MCF 10A (cell line): ENCODE measurements at regions not wholly inside any gene's neighbourhood (a gene's known extent, or its start where the extent isn't known, plus 50 kb on each side); places are given as distances from the start of the nearest gene placed in this dataset.

Experiments used
- BruUV-seq: library from RNA; stranded (reverse); fragments of 400-500 nt; replicated peaks from 2 replicates; lab custom pipeline; 2021; lab: Mats Ljungman, UMichigan
- CTCF ChIA-PET: fragments of 300-600 bp; sonication (Branson Sonifier 250); formaldehyde crosslinking; extraction: SDS; loops from one replicate; lab custom pipeline; 2021; ENCODE audit warnings: antibody characterized with exemption, inconsistent platforms; lab: Yijun Ruan, JAX
- POLR2A ChIA-PET: fragments of 300-600, 350-650 bp; sonication (Branson Sonifier 250); formaldehyde crosslinking; extraction: SDS; loops from one replicate; lab custom pipeline; 2020; ENCODE audit warnings: antibody characterized with exemption, inconsistent platforms; lab: Yijun Ruan, JAX
- DNase-seq: peaks from one replicate; pipeline ENCODE4 v3.0.0-alpha.2; 2018; ENCODE audit not compliant: unreplicated experiment
- H3K27ac Mint-ChIP-seq: one replicate; pipeline ENCODE4 v1.8.0; 2022; ENCODE audit warnings: mild to moderate bottlenecking, low read depth, mixed read lengths; ENCODE audit not compliant: unreplicated experiment
- H3K27me3 Mint-ChIP-seq: one replicate; pipeline ENCODE4 v1.8.0; 2022; ENCODE audit warnings: mixed read lengths; ENCODE audit not compliant: insufficient read depth, unreplicated experiment
- H3K36me3 Mint-ChIP-seq: one replicate; pipeline ENCODE4 v1.8.0; 2022; ENCODE audit warnings: mild to moderate bottlenecking, moderate library complexity, mixed read lengths; ENCODE audit not compliant: insufficient read depth, unreplicated experiment
- H3K4me1 Mint-ChIP-seq: one replicate; pipeline ENCODE4 v1.8.0; 2022; ENCODE audit warnings: mixed read lengths; ENCODE audit not compliant: insufficient read depth, unreplicated experiment
- H3K4me3 Mint-ChIP-seq: one replicate; pipeline ENCODE4 v1.8.0; 2022; ENCODE audit warnings: mild to moderate bottlenecking, moderate library complexity, mixed read lengths; ENCODE audit not compliant: unreplicated experiment
- H3K9me3 Mint-ChIP-seq: one replicate; pipeline ENCODE4 v1.8.0; 2022; ENCODE audit warnings: mixed read lengths; ENCODE audit not compliant: unreplicated experiment
- CTCF ChIP-seq: fragments of 200-600 bp; IDR thresholded peaks from one replicate; pipeline ENCODE4 v1.8.0; 2022; ENCODE audit warnings: antibody characterized with exemption, mild to moderate bottlenecking; ENCODE audit not compliant: unreplicated experiment
- intact Hi-C: fragments of 100-400 bp; cut with micrococcal nuclease; formaldehyde crosslinking; loops from 2 replicates; pipeline ENCODE4 v1.14.1; 2022

GRCh38 chr7:112940314-112940732 lies 146.3 kb downstream of the GPR85 start:
- no peaks in the 10 kb centered on the region for H3K9me3 Mint-ChIP-seq

GRCh38 chr7:112939574-112940313 lies 146.9 kb downstream of the GPR85 start:
- intact Hi-C loops: loop anchor here (5.0 kb wide), 2 partner anchors 48 to 348 kb away; no protein-coding TSS in a partner anchor
- ChIA-PET CTCF (interaction anchor here (1.2 to 1.4 kb wide), 2 partner anchors 40 to 986 kb away, joined by 3 to 5 read pairs; no protein-coding TSS in a partner anchor), POLR2A (interaction anchor here (0.7 to 2.0 kb wide), 16 partner anchors 8 to 1927 kb away, joined by 3 to 18 read pairs (median 4); no protein-coding TSS in a partner anchor)
- Mint-ChIP-seq H3K27me3 (no peaks in the 10 kb centered on the region), H3K4me1 (peaks cover 15% of the 10 kb centered on the region), H3K27ac (peak overlapping the region; percentile 71), H3K36me3 (no peaks in the 10 kb centered on the region), H3K4me3 (peak overlapping the region; percentile 77), H3K9me3 (no peaks in the 10 kb centered on the region)
- no TSS peak for BruUV-seq
- peak; percentile 99 for DNase-seq
- TF ChIP-seq CTCF: no peak

More at GRCh38 chr7:112940314-112940732, 146.3 kb downstream of the GPR85 start:
- intact Hi-C loops: no loop called here
- TSS peak; percentile 84 for BruUV-seq
- TF ChIP-seq CTCF: no peak
- Mint-ChIP-seq H3K4me1 (peaks cover 15% of the 10 kb centered on the region), H3K27ac (peak overlapping the region; percentile 71), H3K36me3 (no peaks in the 10 kb centered on the region), H3K4me3 (peak overlapping the region; percentile 77), H3K27me3 (no peaks in the 10 kb centered on the region)
- ChIA-PET POLR2A (interaction anchor here (0.7 to 2.0 kb wide), 13 partner anchors 8 to 1928 kb away, joined by 3 to 18 read pairs (median 4); no protein-coding TSS in a partner anchor), CTCF (interaction anchor here (0.5 to 1.4 kb wide), 3 partner anchors 10 to 987 kb away, joined by 3 to 5 read pairs (median 4); no protein-coding TSS in a partner anchor)
- no peak for DNase-seq

GRCh38 chr7:112938863-112939573 lies 147.6 kb downstream of the GPR85 start:
- Mint-ChIP-seq H3K27ac (peak overlapping the region; percentile 71), H3K9me3 (no peaks in the 10 kb centered on the region), H3K4me1 (peaks cover 21% of the 10 kb centered on the region), H3K4me3 (peak overlapping the region; percentile 77), H3K36me3 (peaks cover 4% of the 10 kb centered on the region), H3K27me3 (no peaks in the 10 kb centered on the region)
- DNase-seq: peak; percentile 24
- ChIA-PET CTCF (interaction anchor here (0.7 to 1.3 kb wide), 4 partner anchors 9 to 307 kb away, joined by 3 to 5 read pairs (median 5); no protein-coding TSS in a partner anchor), POLR2A (interaction anchor here (0.7 to 2.0 kb wide), 12 partner anchors 8 to 488 kb away, joined by 3 to 18 read pairs (median 4); no protein-coding TSS in a partner anchor)
- intact Hi-C loops: loop anchor here (5.0 kb wide), 2 partner anchors 48 to 348 kb away; no protein-coding TSS in a partner anchor
- BruUV-seq: TSS peak; percentile 25
- TF ChIP-seq CTCF: no peak
